Uterus (tissue), 2 donors: ENCODE measurements at regions not wholly inside any gene's neighbourhood (a gene's known extent, or its start where the extent isn't known, plus 50 kb on each side); places are given as distances from the start of the nearest gene placed in this dataset.

Experiments
- POLR2A ChIP-seq, 2 donors: fragments of 450-650 bp; IDR thresholded peaks; one replicate each; pipeline ENCODE4 v1.6.1; 2016; ENCODE audit warnings: antibody characterized with exemption in 2 of 2, mild to moderate bottlenecking in 1 of 2, moderate library complexity in 1 of 2
- TF ChIP-seq, protein P1 (sequence below), 4 experiments: fragments of 200-600 bp in 2 of 4; fragments of 450-650 bp in 2 of 4; sonication (generic) in 2 of 4; IDR thresholded peaks; one replicate each; pipeline ENCODE4 v1.5.1; 2016 to 2019; ENCODE audit warnings: antibody characterized with exemption in 4 of 4, mild to moderate bottlenecking in 2 of 4, moderate library complexity in 1 of 4

GRCh38 chr4:104616401-104616820, 121.7 kb upstream of the CXXC4 start:
- TF ChIP-seq POLR2A (IDR thresholded peaks at IDR 0.05), result no peak
- TF ChIP-seq, protein P1, sequence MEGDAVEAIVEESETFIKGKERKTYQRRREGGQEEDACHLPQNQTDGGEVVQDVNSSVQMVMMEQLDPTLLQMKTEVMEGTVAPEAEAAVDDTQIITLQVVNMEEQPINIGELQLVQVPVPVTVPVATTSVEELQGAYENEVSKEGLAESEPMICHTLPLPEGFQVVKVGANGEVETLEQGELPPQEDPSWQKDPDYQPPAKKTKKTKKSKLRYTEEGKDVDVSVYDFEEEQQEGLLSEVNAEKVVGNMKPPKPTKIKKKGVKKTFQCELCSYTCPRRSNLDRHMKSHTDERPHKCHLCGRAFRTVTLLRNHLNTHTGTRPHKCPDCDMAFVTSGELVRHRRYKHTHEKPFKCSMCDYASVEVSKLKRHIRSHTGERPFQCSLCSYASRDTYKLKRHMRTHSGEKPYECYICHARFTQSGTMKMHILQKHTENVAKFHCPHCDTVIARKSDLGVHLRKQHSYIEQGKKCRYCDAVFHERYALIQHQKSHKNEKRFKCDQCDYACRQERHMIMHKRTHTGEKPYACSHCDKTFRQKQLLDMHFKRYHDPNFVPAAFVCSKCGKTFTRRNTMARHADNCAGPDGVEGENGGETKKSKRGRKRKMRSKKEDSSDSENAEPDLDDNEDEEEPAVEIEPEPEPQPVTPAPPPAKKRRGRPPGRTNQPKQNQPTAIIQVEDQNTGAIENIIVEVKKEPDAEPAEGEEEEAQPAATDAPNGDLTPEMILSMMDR (IDR thresholded peaks at IDR 0.05), result no peak
